ENCODE measurements at regions not wholly inside any gene's neighbourhood (a gene's known extent, or its start where the extent isn't known, plus 50 kb on each side); places are given as distances from the start of the nearest gene placed in this dataset.

GRCh38 chr1:187922255-187922654 is 1093.5 kb downstream of the PLA2G4A start:
- TF ChIP-seq CTCF (IDR thresholded peaks at IDR 0.05; ENCODE audit: low read length) = no peak
- no peak for TF ChIP-seq EZH2 (IDR thresholded peaks at IDR 0.05; ENCODE audit: borderline replicate concordance, low read length)
